CD14-positive monocyte (primary cell): ENCODE measurements at regions not wholly inside any gene's neighbourhood (a gene's known extent, or its start where the extent isn't known, plus 50 kb on each side); places are given as distances from the start of the nearest gene placed in this dataset.

ENCODE experiments used
- DNase-seq, 3 donors: peaks; one replicate each; pipeline ENCODE4 v3.0.0-alpha.2; 2011 to 2022
- H2AFZ ChIP-seq: 2 replicates; pipeline ENCODE4 v1.6.0; 2012; ENCODE audit warnings: mild to moderate bottlenecking, low read depth, low read length, inconsistent platforms; ENCODE audit not compliant: insufficient read depth, poor library complexity, severe bottlenecking
- H3K27ac ChIP-seq, 2 donors: 1 replicate in 1 of 2; 2 replicates in 1 of 2; pipeline ENCODE4 v1.5.1; 2012 to 2013; ENCODE audit warnings: low read length in 2 of 2, control low read depth in 1 of 2, inconsistent platforms in 1 of 2, low read depth in 1 of 2, mild to moderate bottlenecking in 1 of 2
- H3K27me3 ChIP-seq, 2 donors: one replicate each; pipeline versions ENCODE4 v1.6.0 to v1.6.1; 2011 to 2013; ENCODE audit warnings: low read length in 2 of 2; ENCODE audit not compliant: control insufficient read depth in 2 of 2, insufficient read depth in 2 of 2
- H3K36me3 ChIP-seq, 2 donors: replicated peaks in 1 of 2; 1 replicate in 1 of 2; 2 replicates in 1 of 2; pipeline versions ENCODE4 v1.5.1 to v1.6.1; 2012 to 2013; ENCODE audit warnings: low read length in 2 of 2, control low read depth in 1 of 2, inconsistent platforms in 1 of 2, mild to moderate bottlenecking in 1 of 2; ENCODE audit not compliant: insufficient read depth in 2 of 2, control insufficient read depth in 1 of 2
- H3K4me1 ChIP-seq, 2 donors: 1 replicate in 1 of 2; 2 replicates in 1 of 2; pipeline versions ENCODE4 v1.5.1 to v1.6.1; 2012 to 2013; ENCODE audit warnings: low read length in 2 of 2, control low read depth in 1 of 2, inconsistent platforms in 1 of 2, mild to moderate bottlenecking in 1 of 2, moderate library complexity in 1 of 2; ENCODE audit not compliant: insufficient read depth in 2 of 2, control insufficient read depth in 1 of 2
- H3K4me2 ChIP-seq: replicated peaks from 2 replicates; pipeline ENCODE3; 2012; ENCODE audit warnings: low read length, moderate library complexity, mild to moderate bottlenecking; ENCODE audit not compliant: poor library complexity, severe bottlenecking; ENCODE audit errors: extremely low read depth
- H3K4me3 ChIP-seq, 3 experiments: fragments of 200-600 bp in 1 of 3; sonication (generic) in 1 of 3; replicated peaks in 1 of 3; 1 replicate in 2 of 3; 2 replicates in 1 of 3; pipeline ENCODE4 v1.5.1; 2011 to 2013; ENCODE audit warnings: low read length in 3 of 3, mild to moderate bottlenecking in 3 of 3, control low read depth in 2 of 3, low read depth in 2 of 3, inconsistent platforms in 1 of 3, moderate library complexity in 1 of 3
- H3K79me2 ChIP-seq: 2 replicates; pipeline ENCODE4 v1.6.0; 2012; ENCODE audit warnings: mild to moderate bottlenecking, control low read depth, inconsistent platforms, low read length, moderate library complexity; ENCODE audit not compliant: insufficient read depth
- H3K9ac ChIP-seq: 2 replicates; pipeline ENCODE4 v1.6.0; 2017; ENCODE audit warnings: low read length, mild to moderate bottlenecking; ENCODE audit not compliant: insufficient read depth, poor library complexity, severe bottlenecking
- H3K9me3 ChIP-seq, 2 donors: replicated peaks in 1 of 2; 1 replicate in 1 of 2; 2 replicates in 1 of 2; pipeline versions ENCODE4 v1.5.1 to v1.6.1; 2012 to 2013; ENCODE audit warnings: low read length in 2 of 2, control low read depth in 1 of 2; ENCODE audit not compliant: control insufficient read depth in 1 of 2, insufficient read depth in 1 of 2
- H4K20me1 ChIP-seq: 2 replicates; pipeline ENCODE4 v1.6.0; 2012; ENCODE audit warnings: mild to moderate bottlenecking, low read length, control low read depth, moderate library complexity; ENCODE audit not compliant: insufficient read depth
- H3K27ac Mint-ChIP-seq, 7 donors: one replicate each; pipeline ENCODE4 v1.8.0; 2020; ENCODE audit warnings: mild to moderate bottlenecking in 7 of 7, mixed read lengths in 7 of 7, moderate library complexity in 6 of 7, inconsistent platforms in 2 of 7
- H3K27me3 Mint-ChIP-seq, 3 donors: one replicate each; pipeline ENCODE4 v1.8.0; 2021 to 2022; ENCODE audit warnings: low read depth in 3 of 3, mild to moderate bottlenecking in 3 of 3, mixed read lengths in 3 of 3, moderate library complexity in 3 of 3, inconsistent platforms in 1 of 3
- H3K36me3 Mint-ChIP-seq, 2 donors: one replicate each; pipeline ENCODE4 v1.8.0; 2020; ENCODE audit warnings: mixed read lengths in 2 of 2, inconsistent platforms in 1 of 2, mild to moderate bottlenecking in 1 of 2
- H3K4me1 Mint-ChIP-seq: one replicate; pipeline ENCODE4 v1.8.0; 2020; ENCODE audit warnings: mild to moderate bottlenecking, mixed read lengths
- H3K4me3 Mint-ChIP-seq, 2 donors: one replicate each; pipeline ENCODE4 v1.8.0; 2020; ENCODE audit warnings: mild to moderate bottlenecking in 2 of 2, mixed read lengths in 2 of 2, moderate library complexity in 1 of 2
- H3K9me3 Mint-ChIP-seq, 7 donors: one replicate each; pipeline ENCODE4 v1.8.0; 2020 to 2022; ENCODE audit warnings: mixed read lengths in 7 of 7, mild to moderate bottlenecking in 6 of 7, moderate library complexity in 6 of 7, inconsistent platforms in 2 of 7
- WGBS: methylation state at CpG from one replicate; pipeline ENCODE4 v1.1.5; 2013; ENCODE audit warnings: missing lambda C conversion rate; ENCODE audit not compliant: insufficient coverage; 5-methylcytosine and 5-hydroxymethylcytosine counted together
- intact Hi-C, 2 donors: fragments of 100-400 bp; cut with micrococcal nuclease; formaldehyde crosslinking; loops; one replicate each; pipeline versions ENCODE4 v1.15.0 to v1.15.1; 2023
- TF ChIP-seq, protein P1 (sequence below): fragments of 200-600 bp; IDR thresholded peaks from one replicate; pipeline ENCODE4 v1.8.0; 2022; ENCODE audit warnings: antibody characterized with exemption, mild to moderate bottlenecking

GRCh38 chr10:105725007-105725406 lies 1083.9 kb downstream of the SORCS3 start:
- H3K36me3 ChIP-seq = no peaks in the 10 kb centered on the region
- peaks cover 0 to 10% (median 7%) of the 10 kb centered on the region in 7 donors for H3K9me3 Mint-ChIP-seq
- no peaks in the 10 kb centered on the region for H3K36me3 Mint-ChIP-seq
- WGBS = 71% methylated on average over 6 of the region's 8 CpGs
- no peaks in the 10 kb centered on the region for H3K4me1 ChIP-seq
- TF ChIP-seq, protein P1, sequence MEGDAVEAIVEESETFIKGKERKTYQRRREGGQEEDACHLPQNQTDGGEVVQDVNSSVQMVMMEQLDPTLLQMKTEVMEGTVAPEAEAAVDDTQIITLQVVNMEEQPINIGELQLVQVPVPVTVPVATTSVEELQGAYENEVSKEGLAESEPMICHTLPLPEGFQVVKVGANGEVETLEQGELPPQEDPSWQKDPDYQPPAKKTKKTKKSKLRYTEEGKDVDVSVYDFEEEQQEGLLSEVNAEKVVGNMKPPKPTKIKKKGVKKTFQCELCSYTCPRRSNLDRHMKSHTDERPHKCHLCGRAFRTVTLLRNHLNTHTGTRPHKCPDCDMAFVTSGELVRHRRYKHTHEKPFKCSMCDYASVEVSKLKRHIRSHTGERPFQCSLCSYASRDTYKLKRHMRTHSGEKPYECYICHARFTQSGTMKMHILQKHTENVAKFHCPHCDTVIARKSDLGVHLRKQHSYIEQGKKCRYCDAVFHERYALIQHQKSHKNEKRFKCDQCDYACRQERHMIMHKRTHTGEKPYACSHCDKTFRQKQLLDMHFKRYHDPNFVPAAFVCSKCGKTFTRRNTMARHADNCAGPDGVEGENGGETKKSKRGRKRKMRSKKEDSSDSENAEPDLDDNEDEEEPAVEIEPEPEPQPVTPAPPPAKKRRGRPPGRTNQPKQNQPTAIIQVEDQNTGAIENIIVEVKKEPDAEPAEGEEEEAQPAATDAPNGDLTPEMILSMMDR = no peak
- H2AFZ ChIP-seq = no peak overlapping the region
- H3K79me2 ChIP-seq = no peaks in the 10 kb centered on the region
- H3K9me3 ChIP-seq = peaks cover 0 to 4% of the 10 kb centered on the region in 2 donors
- no peaks in the 10 kb centered on the region for H3K27me3 ChIP-seq
- intact Hi-C loops = no loop called here
- no peaks in the 10 kb centered on the region for H3K4me1 Mint-ChIP-seq
- H3K4me3 Mint-ChIP-seq = no peak overlapping the region
- no peak overlapping the region for H3K4me2 ChIP-seq
- no peak overlapping the region for H3K4me3 ChIP-seq
- no peaks in the 10 kb centered on the region for H4K20me1 ChIP-seq
- DNase-seq = no peak
- peaks cover 0 to 2% (median 0%) of the 10 kb centered on the region in 3 donors for H3K27me3 Mint-ChIP-seq
- no peak overlapping the region for H3K27ac Mint-ChIP-seq
- no peak overlapping the region for H3K27ac ChIP-seq
- H3K9ac ChIP-seq = no peak overlapping the region

- Histone ChIP-seq H3K4me1 (no peaks in the 10 kb centered on the region), H3K4me3 (no peak overlapping the region), H3K27ac (no peak overlapping the region), H3K9me3 (peaks cover 8 to 14% of the 10 kb centered on the region in 2 donors), H2AFZ (no peak overlapping the region), H3K4me2 (no peak overlapping the region), H4K20me1 (no peaks in the 10 kb centered on the region), H3K27me3 (no peaks in the 10 kb centered on the region), H3K79me2 (no peaks in the 10 kb centered on the region), H3K9ac (no peak overlapping the region), H3K36me3 (no peaks in the 10 kb centered on the region)
- no peaks in the 10 kb centered on the region for H3K36me3 Mint-ChIP-seq
- intact Hi-C loops = no loop called here
- no peak overlapping the region for H3K4me3 Mint-ChIP-seq
- H3K9me3 Mint-ChIP-seq = peaks cover 0 to 17% (median 4%) of the 10 kb centered on the region in 7 donors
- no peak for DNase-seq
- WGBS = 96% methylated on average over 2 of the region's 3 CpGs
- no peaks in the 10 kb centered on the region for H3K4me1 Mint-ChIP-seq
- TF ChIP-seq, protein P1 = no peak
- H3K27me3 Mint-ChIP-seq = no peaks in the 10 kb centered on the region
- no peak overlapping the region for H3K27ac Mint-ChIP-seq
These were observed 1077.3 kb downstream of the SORCS3 start for GRCh38 chr10:105718207-105718995.
